ENCODE measurements at regions not wholly inside any gene's neighbourhood (a gene's known extent, or its start where the extent isn't known, plus 50 kb on each side); places are given as distances from the start of the nearest gene placed in this dataset.

DNA sequence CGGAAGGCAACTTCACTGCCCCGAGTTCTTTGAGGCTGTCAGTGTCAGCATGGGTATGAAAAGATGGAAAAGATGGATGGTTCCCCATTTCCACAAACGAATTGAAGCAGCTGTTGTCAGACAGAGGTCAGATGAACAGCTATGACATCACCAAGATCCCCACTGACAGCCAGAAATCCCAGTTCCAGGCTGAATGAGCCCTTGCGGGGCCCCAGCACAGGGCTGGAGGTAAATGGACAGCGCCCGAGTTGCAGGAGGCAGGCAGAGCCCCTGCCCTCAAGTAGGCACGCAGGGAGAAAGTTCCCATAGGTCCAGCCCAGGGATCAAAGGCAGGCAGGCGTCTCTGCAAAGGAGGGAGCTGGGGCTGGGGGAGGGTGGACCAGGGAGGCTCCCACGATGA, 169.5 kb upstream of the AGAP1 start:
- TF ChIP-seq, protein P1, sequence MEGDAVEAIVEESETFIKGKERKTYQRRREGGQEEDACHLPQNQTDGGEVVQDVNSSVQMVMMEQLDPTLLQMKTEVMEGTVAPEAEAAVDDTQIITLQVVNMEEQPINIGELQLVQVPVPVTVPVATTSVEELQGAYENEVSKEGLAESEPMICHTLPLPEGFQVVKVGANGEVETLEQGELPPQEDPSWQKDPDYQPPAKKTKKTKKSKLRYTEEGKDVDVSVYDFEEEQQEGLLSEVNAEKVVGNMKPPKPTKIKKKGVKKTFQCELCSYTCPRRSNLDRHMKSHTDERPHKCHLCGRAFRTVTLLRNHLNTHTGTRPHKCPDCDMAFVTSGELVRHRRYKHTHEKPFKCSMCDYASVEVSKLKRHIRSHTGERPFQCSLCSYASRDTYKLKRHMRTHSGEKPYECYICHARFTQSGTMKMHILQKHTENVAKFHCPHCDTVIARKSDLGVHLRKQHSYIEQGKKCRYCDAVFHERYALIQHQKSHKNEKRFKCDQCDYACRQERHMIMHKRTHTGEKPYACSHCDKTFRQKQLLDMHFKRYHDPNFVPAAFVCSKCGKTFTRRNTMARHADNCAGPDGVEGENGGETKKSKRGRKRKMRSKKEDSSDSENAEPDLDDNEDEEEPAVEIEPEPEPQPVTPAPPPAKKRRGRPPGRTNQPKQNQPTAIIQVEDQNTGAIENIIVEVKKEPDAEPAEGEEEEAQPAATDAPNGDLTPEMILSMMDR (IDR thresholded peaks at IDR 0.05; ENCODE audit: low read length): no peak
- TF ChIP-seq EZH2phosphoT487 (IDR thresholded peaks at IDR 0.05; ENCODE audit: low read length) (no peak), EZH2 (optimal IDR thresholded peaks at IDR 0.05; ENCODE audit: low read depth, low read length) (no peak)

All from MM.1S (cell line).